ENCODE measurements at regions not wholly inside any gene's neighbourhood (a gene's known extent, or its start where the extent isn't known, plus 50 kb on each side); places are given as distances from the start of the nearest gene placed in this dataset.

- TF ChIP-seq CTCF (optimal IDR thresholded peaks at IDR 0.05 in 1 of 3, IDR thresholded peaks at IDR 0.05 in 1 of 3, conservative IDR thresholded peaks at IDR 0.05 in 1 of 3; ENCODE audit: extremely low read depth in 1 of 3, insufficient read depth in 2 of 3, low read length in 3 of 3): no peak
- no peak for TF ChIP-seq EZH2 (IDR thresholded peaks at IDR 0.05; ENCODE audit: low read length)
Observed at GRCh38 chr10:90229486-90229885, 528.1 kb downstream of the KIF20B start.
